ENCODE measurements at regions not wholly inside any gene's neighbourhood (a gene's known extent, or its start where the extent isn't known, plus 50 kb on each side); places are given as distances from the start of the nearest gene placed in this dataset.

- TF ChIP-seq, protein P1, sequence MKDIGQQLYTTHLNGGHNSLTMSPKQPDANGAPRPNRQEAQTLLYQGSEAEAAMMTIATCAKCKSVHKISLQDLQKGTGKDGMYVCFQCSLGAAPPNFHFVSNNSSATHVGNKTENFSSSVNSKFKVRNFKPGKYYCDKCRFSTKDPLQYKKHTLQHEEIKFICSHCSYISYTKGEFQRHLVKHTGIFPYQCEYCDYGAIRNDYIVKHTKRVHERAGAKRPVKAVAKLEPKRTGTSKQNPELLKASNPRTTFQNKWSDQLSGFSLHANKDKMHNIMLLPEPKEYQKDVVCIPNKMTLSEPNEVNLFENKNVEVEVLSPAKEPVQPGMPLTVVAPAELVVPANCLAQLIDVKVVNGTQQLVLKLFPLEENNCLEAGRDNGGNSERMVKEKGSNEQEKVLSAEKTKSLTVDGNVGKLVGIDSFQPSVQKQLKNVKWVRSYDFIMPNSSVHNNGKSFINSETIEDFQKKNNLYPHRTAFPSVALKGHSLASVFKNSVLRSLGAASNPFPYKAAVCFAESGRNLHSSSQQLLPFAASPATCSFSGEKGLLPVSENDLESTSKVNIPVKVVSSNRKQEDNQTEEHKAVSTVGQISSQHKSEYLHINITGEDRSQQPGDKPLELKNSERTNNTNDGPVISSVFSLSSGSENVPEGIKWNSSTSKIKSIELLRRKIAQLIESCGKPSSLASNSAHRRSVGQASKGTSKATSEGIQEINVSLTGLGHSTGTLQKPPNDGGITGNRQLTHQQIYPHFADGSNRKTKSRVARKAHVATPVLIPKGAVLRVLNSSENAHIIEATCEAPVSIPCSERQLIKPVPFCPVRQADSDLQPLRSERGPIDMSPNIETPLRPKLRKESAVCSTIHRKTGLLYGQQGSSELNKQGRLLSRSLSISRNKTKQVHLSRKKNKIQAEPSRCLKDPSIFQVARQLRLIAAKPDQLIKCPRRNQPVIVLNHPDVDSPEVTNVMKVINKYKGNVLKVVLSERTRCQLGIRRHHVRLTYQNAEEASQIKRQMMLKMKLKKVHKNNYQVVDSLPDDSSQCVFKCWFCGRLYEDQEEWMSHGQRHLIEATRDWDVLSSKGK (CRISPR knock-in tag; IDR thresholded peaks at IDR 0.05) = no peak
Measured at GRCh38 chr21:28554660-28555475, 437.8 kb downstream of the LTN1 start (continued).

GRCh38 chr21:28550057-28550825, 442.4 kb downstream of the LTN1 start:
- Histone ChIP-seq H3K27ac (ENCODE audit: extremely low read depth, low read depth, low read length) (no peak overlapping the region), H3K9me3 (replicated peaks; ENCODE audit: control insufficient read depth, insufficient read depth, low read depth, low read length) (no peaks in the 10 kb centered on the region), H3K4me3 (no peak overlapping the region), H4K20me1 (replicated peaks; ENCODE audit: control insufficient read depth, insufficient read depth, low read length) (no peaks in the 10 kb centered on the region), H3K79me2 (ENCODE audit: control insufficient read depth, insufficient read depth, low read length) (no peaks in the 10 kb centered on the region), H3K9me1 (ENCODE audit: control insufficient read depth, insufficient read depth, low read length) (no peaks in the 10 kb centered on the region), H2AFZ (ENCODE audit: low read depth, low read length) (no peak overlapping the region), H3K36me3 (ENCODE audit: control insufficient read depth, insufficient read depth, low read length) (no peaks in the 10 kb centered on the region), H3K9ac (ENCODE audit: insufficient read depth in 1 of 2, low read depth in 2 of 2, low read length in 2 of 2) (no peak overlapping the region), H3K4me2 (ENCODE audit: insufficient read depth, low read length) (no peak overlapping the region), H3K27me3 (ENCODE audit: control insufficient read depth in 2 of 2, insufficient read depth in 2 of 2, low read length in 2 of 2) (no peaks in the 10 kb centered on the region), H3K4me1 (replicated peaks in 1 of 2; ENCODE audit: control insufficient read depth in 2 of 2, insufficient read depth in 2 of 2, low read length in 2 of 2) (no peaks in the 10 kb centered on the region)
- ChIA-PET POLR2A (no interaction called here), CTCF (ENCODE audit: low intra/inter-chr PET ratio) (no interaction called here)
- FAIRE-seq (no peak), ATAC-seq (no peak), DNase-seq (ENCODE audit: extremely low read depth in 1 of 4, low spot score in 3 of 4) (no peak)
- 2% methylated on average over 2 of the region's 2 CpGs for WGBS (ENCODE audit: insufficient coverage, low coverage, missing lambda C conversion rate)
- no TSS peak for BruUV-seq (replicated peaks)
- intact Hi-C loops (cut with micrococcal nuclease) (no loop called here), in situ Hi-C loops (cut with MboI) (no loop called here)
- TF ChIP-seq RBM22 (IDR thresholded peaks at IDR 0.05; ENCODE audit: low read depth, low read length, poor library complexity, severe bottlenecking) (no peak), FOXP1 (CRISPR knock-in tag; IDR thresholded peaks at IDR 0.05) (no peak), EP400 (IDR thresholded peaks at IDR 0.05) (no peak), STAT6 (CRISPR knock-in tag; IDR thresholded peaks at IDR 0.05) (no peak), ZNF347 (CRISPR knock-in tag; IDR thresholded peaks at IDR 0.05; ENCODE audit: low read depth) (no peak), KAT2B (IDR thresholded peaks at IDR 0.05; ENCODE audit: low read depth, low read length) (no peak), NBN (IDR thresholded peaks at IDR 0.05; ENCODE audit: low read depth) (no peak), CAMTA2 (CRISPR knock-in tag; conservative IDR thresholded peaks at IDR 0.05) (no peak), HMGN3 (IDR thresholded peaks at IDR 0.05; ENCODE audit: borderline replicate concordance, extremely low read depth, insufficient read length, low read depth, low read length) (no peak)
- TF ChIP-seq, protein P2, sequence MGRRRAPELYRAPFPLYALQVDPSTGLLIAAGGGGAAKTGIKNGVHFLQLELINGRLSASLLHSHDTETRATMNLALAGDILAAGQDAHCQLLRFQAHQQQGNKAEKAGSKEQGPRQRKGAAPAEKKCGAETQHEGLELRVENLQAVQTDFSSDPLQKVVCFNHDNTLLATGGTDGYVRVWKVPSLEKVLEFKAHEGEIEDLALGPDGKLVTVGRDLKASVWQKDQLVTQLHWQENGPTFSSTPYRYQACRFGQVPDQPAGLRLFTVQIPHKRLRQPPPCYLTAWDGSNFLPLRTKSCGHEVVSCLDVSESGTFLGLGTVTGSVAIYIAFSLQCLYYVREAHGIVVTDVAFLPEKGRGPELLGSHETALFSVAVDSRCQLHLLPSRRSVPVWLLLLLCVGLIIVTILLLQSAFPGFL (CRISPR knock-in tag; IDR thresholded peaks at IDR 0.05) = no peak
